ENCODE measurements at regions not wholly inside any gene's neighbourhood (a gene's known extent, or its start where the extent isn't known, plus 50 kb on each side); places are given as distances from the start of the nearest gene placed in this dataset.

DNA sequence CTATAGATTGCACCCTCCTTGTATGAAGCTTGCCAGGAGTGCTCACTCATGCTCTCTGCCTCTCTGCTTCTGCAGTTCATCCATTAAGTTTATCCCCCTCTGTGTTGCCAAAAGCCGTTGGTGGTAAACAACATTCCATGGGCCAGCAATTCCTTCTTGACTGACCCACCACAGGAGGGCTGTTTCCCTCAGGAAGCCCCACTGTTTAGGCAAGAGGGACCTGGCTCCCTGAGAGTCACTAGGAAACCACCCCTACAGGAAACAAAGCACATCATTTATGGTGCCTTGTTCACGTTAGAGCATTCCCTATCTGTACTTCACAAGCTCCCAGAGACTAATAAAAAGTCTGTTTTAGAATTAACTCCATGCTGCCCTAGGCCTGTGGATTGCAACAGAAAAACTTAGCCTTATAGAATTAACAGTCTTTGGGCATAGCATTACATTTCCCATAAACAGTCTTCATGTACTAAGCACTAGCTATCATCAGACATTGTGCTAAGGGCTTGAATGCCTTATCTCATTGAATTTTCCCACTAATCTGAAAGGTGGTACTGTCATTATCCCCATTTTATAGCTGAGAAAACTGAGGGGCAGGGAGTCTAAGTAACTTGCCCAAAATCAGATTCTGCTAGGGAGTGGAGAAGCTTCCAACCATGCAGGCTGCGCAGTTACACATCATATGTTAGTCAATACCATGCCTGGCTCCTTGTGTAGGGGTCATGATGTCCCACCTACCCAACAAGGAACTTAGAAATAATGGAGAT, 149.9 kb downstream of the SHQ1 start:
- no peak for DNase-seq (ENCODE audit: extremely low read depth, insufficient read length)
- no peaks in the 10 kb centered on the region for H3K36me3 ChIP-seq (ENCODE audit: control insufficient read depth, insufficient read depth, low read length)
- no peaks in the 10 kb centered on the region for H3K27me3 ChIP-seq (replicated peaks; ENCODE audit: control insufficient read depth, insufficient read depth, low read length)
- TF ChIP-seq, protein P1, sequence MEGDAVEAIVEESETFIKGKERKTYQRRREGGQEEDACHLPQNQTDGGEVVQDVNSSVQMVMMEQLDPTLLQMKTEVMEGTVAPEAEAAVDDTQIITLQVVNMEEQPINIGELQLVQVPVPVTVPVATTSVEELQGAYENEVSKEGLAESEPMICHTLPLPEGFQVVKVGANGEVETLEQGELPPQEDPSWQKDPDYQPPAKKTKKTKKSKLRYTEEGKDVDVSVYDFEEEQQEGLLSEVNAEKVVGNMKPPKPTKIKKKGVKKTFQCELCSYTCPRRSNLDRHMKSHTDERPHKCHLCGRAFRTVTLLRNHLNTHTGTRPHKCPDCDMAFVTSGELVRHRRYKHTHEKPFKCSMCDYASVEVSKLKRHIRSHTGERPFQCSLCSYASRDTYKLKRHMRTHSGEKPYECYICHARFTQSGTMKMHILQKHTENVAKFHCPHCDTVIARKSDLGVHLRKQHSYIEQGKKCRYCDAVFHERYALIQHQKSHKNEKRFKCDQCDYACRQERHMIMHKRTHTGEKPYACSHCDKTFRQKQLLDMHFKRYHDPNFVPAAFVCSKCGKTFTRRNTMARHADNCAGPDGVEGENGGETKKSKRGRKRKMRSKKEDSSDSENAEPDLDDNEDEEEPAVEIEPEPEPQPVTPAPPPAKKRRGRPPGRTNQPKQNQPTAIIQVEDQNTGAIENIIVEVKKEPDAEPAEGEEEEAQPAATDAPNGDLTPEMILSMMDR (IDR thresholded peaks at IDR 0.05; ENCODE audit: insufficient read depth, low read length, poor library complexity, severe bottlenecking), result no peak
- no peak overlapping the region for H3K4me3 ChIP-seq (replicated peaks; ENCODE audit: low read depth, low read length)

DNA sequence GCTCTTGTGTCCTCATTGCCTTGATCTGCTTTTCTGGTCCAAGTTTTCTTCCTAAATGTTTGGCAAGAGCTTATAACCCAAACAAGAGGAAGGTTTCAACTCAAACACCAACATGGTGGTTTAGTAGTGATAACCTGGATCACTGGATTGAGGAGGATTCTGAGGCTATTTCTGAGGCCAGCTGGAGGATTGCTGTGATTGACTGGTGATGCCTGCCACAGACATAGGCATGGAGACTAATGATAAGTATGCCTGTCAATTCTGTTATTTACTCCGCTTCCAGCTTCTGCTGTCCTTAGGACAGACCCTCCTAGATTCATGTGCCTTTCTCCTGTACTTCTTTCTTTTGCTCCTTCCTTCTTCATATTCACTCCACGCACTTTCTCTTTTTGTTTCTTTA, 150.5 kb downstream of the SHQ1 start:
- Histone ChIP-seq H3K36me3 (ENCODE audit: control insufficient read depth, insufficient read depth, low read length) (no peaks in the 10 kb centered on the region), H3K27me3 (replicated peaks; ENCODE audit: control insufficient read depth, insufficient read depth, low read length) (no peaks in the 10 kb centered on the region), H3K4me3 (replicated peaks; ENCODE audit: low read depth, low read length) (no peak overlapping the region)
- TF ChIP-seq, protein P1 (IDR thresholded peaks at IDR 0.05; ENCODE audit: insufficient read depth, low read length, poor library complexity, severe bottlenecking), result no peak
- DNase-seq (ENCODE audit: extremely low read depth, insufficient read length), result no peak

DNA sequence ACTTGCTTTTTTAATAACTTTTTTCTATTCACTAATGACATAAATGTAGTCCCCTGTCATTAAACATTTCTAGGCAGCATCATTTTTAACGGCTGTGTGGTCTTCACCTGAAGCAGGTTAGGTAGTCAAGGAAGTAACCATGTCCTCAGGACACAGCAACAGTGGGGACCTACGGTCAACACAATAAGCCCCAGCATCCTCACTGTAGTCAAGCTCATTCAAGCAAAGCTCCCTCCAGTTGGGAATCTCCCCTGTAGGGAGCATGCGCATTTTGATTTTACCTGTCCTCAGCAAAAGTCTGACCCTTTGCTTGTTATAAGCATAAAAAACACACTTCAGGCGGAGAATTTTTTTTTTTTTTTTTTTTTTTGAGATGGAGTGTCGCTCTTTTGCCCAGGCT, 151.4 kb downstream of the SHQ1 start:
- Histone ChIP-seq H3K27me3 (replicated peaks; ENCODE audit: control insufficient read depth, insufficient read depth, low read length) (no peaks in the 10 kb centered on the region), H3K36me3 (ENCODE audit: control insufficient read depth, insufficient read depth, low read length) (no peaks in the 10 kb centered on the region), H3K4me3 (replicated peaks; ENCODE audit: low read depth, low read length) (no peak overlapping the region)
- no peak for DNase-seq (ENCODE audit: extremely low read depth, insufficient read length)
- TF ChIP-seq, protein P1 (IDR thresholded peaks at IDR 0.05; ENCODE audit: insufficient read depth, low read length, poor library complexity, severe bottlenecking), result no peak

DNA sequence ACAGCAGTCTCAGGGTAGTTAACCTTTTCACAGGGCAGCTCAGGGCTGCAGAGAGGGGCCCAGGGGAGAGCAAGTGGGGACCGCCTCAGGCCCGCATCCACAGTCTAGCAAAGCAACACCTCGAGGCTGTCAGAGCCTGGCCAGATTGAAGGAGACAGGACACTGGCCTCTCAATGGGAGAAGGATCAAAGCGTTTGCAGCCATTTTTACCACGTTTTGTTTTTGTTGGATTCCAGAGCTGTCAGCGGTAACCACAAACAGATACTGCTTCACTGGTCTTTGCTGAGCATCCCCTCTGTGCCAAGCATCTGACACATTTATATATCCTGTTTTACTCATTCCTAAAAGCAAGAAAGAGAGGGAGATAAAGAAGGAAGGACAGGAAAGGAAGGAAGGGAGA, 153.8 kb downstream of the SHQ1 start:
- no peak for DNase-seq (ENCODE audit: extremely low read depth, insufficient read length)
- H3K4me3 ChIP-seq (replicated peaks; ENCODE audit: low read depth, low read length), result no peak overlapping the region
- no peaks in the 10 kb centered on the region for H3K27me3 ChIP-seq (replicated peaks; ENCODE audit: control insufficient read depth, insufficient read depth, low read length)
- TF ChIP-seq, protein P1 (IDR thresholded peaks at IDR 0.05; ENCODE audit: insufficient read depth, low read length, poor library complexity, severe bottlenecking), result no peak
- H3K36me3 ChIP-seq (ENCODE audit: control insufficient read depth, insufficient read depth, low read length), result no peaks in the 10 kb centered on the region

DNA sequence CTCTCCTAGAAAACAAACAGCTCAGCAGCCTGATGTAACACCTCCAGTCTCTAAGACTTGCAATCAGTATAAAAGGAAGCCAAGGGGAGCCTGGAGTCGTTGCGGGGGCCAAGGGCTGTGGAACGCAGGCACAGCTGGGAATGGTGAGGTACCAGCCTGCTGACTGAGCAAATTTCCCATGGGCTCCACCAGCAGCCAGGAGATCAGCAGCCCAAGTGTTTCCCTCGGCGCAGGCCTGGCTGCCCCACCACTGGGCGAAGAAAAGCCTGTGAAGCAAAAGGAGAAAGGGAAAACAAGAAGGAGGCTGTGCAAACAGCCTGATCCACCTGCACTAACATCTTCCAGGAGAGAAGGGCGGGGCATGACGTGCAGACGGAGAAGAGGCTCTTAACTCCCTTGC, 155.3 kb downstream of the SHQ1 start:
- Histone ChIP-seq H3K4me3 (replicated peaks; ENCODE audit: low read depth, low read length) (no peak overlapping the region), H3K27me3 (replicated peaks; ENCODE audit: control insufficient read depth, insufficient read depth, low read length) (no peaks in the 10 kb centered on the region), H3K36me3 (ENCODE audit: control insufficient read depth, insufficient read depth, low read length) (no peaks in the 10 kb centered on the region)
- TF ChIP-seq, protein P1 (IDR thresholded peaks at IDR 0.05; ENCODE audit: insufficient read depth, low read length, poor library complexity, severe bottlenecking), result no peak
- DNase-seq (ENCODE audit: extremely low read depth, insufficient read length), result no peak

DNA sequence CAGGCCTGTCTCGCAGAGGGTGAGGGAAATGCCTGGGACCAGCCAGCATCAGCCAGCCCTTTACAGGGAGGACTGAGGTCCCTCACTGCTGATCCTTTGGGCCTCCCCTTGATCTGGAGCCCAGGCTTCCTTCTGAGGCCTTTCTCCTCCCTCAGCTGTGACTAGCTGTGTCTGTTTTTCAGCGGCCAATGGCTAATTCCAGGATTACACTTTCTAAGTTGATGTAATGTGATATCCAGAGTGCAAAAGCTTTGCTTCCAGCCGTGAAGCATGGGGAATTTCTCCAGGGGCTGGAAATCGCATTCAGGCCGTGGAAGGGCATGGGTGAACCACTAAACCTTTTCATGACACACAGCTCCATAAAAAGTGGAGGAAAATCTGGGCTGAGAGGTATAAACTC, 157.6 kb downstream of the SHQ1 start:
- TF ChIP-seq, protein P1 (IDR thresholded peaks at IDR 0.05; ENCODE audit: insufficient read depth, low read length, poor library complexity, severe bottlenecking), result no peak
- DNase-seq (ENCODE audit: extremely low read depth, insufficient read length), result no peak

More for the DNA sequence above, 157.6 kb downstream of the SHQ1 start:
- no peaks in the 10 kb centered on the region for H3K27me3 ChIP-seq (replicated peaks; ENCODE audit: control insufficient read depth, insufficient read depth, low read length)
- no peaks in the 10 kb centered on the region for H3K36me3 ChIP-seq (ENCODE audit: control insufficient read depth, insufficient read depth, low read length)
- no peak overlapping the region for H3K4me3 ChIP-seq (replicated peaks; ENCODE audit: low read depth, low read length)
